Smooth muscle cell (in vitro differentiated cells): ENCODE measurements at regions not wholly inside any gene's neighbourhood (a gene's known extent, or its start where the extent isn't known, plus 50 kb on each side); places are given as distances from the start of the nearest gene placed in this dataset.

Source experiments
- DNase-seq: peaks from one replicate; lab custom pipeline; 2025; ENCODE audit not compliant: unreplicated experiment; lab: John Stamatoyannopoulos, UW
- H2AFZ ChIP-seq: fragments of 200-600 bp; sonication (generic); 2 replicates; pipeline ENCODE4 v1.6.0; 2016; ENCODE audit warnings: antibody characterized with exemption, low read depth, mild to moderate bottlenecking
- H3F3A ChIP-seq: fragments of 200-600 bp; sonication (generic); 2 replicates; pipeline ENCODE4 v1.6.0; 2017; ENCODE audit warnings: antibody characterized with exemption, low read depth
- H3K27ac ChIP-seq: fragments of 200-600 bp; sonication (generic); 2 replicates; pipeline ENCODE4 v1.5.1; 2016; ENCODE audit warnings: low read depth, mild to moderate bottlenecking
- H3K27me3 ChIP-seq: fragments of 200-600 bp; sonication (generic); 2 replicates; pipeline ENCODE4 v1.6.1; 2016; ENCODE audit warnings: low read depth, mild to moderate bottlenecking
- H3K36me3 ChIP-seq: fragments of 200-600 bp; sonication (generic); 2 replicates; pipeline ENCODE4 v1.5.1; 2016; ENCODE audit warnings: low read depth
- H3K4me1 ChIP-seq: fragments of 200-600 bp; sonication (generic); 2 replicates; pipeline ENCODE4 v1.5.1; 2016; ENCODE audit warnings: low read depth
- H3K4me2 ChIP-seq: fragments of 200-600 bp; sonication (generic); 2 replicates; pipeline ENCODE4 v1.6.0; 2016; ENCODE audit warnings: mild to moderate bottlenecking
- H3K4me3 ChIP-seq: fragments of 200-600 bp; sonication (generic); 2 replicates; pipeline ENCODE4 v1.5.1; 2016; ENCODE audit warnings: mild to moderate bottlenecking
- H3K79me2 ChIP-seq: fragments of 200-600 bp; sonication (generic); 2 replicates; pipeline ENCODE4 v1.6.0; 2016; ENCODE audit warnings: low read depth, mild to moderate bottlenecking
- H3K9ac ChIP-seq: fragments of 200-600 bp; sonication (generic); 2 replicates; pipeline ENCODE4 v1.6.0; 2016; ENCODE audit warnings: low read depth
- H3K9me3 ChIP-seq: fragments of 200-600 bp; sonication (generic); replicated peaks from 2 replicates; pipeline ENCODE4 v1.5.1; 2016; ENCODE audit warnings: low read depth
- H4K20me1 ChIP-seq: fragments of 200-600 bp; sonication (generic); 2 replicates; pipeline ENCODE4 v1.6.0; 2016; ENCODE audit warnings: low read depth
- WGBS: methylation state at CpG from one replicate; pipeline ENCODE4 v1.1.7; 2016; ENCODE audit warnings: low lambda C conversion rate; 5-methylcytosine and 5-hydroxymethylcytosine counted together
- TF ChIP-seq, protein P1 (sequence below): fragments of 200-600 bp; sonication (generic); IDR thresholded peaks from 2 replicates; pipeline ENCODE4 v1.5.1; 2017; ENCODE audit warnings: borderline replicate concordance, mild to moderate bottlenecking, antibody characterized with exemption; ENCODE audit not compliant: insufficient read depth, poor library complexity, severe bottlenecking

DNA sequence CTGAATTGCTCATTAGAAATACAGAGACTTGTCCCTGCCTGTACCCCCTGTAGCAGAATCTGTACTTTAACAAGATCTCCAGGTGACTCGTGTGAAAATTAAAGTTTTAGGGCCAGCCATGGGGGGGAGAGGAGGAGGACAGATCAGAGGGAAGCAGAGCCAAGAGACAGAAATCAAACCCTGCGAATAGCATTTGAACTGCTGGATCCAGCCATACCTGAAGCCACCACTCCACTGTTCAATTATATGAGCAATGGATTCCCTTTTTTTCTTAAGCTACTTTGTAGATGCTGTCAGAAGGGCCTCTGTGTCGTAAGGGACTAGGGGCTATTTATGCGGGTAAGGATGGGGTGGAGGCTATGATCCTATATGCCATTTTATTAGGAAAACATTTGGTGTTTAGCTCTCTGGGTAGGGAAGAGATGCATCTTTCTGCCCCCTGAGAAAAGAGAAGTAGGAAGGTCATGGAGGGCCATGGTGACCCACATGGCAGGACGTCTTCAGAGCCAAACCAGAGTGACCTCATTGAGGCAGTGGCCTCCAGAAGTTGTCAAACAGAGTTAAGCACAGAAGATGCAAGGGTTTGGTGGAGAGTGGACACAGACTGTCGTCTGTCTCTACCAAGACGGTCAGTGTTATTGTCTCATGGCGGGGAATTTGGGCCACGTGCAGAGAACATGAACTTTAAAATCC, 203.9 kb downstream of the PHETA1 start:
- H4K20me1 ChIP-seq = no peaks in the 10 kb centered on the region
- H3K36me3 ChIP-seq = no peaks in the 10 kb centered on the region
- 90% methylated on average over 9 of the region's 9 CpGs for WGBS
- H3K4me2 ChIP-seq = no peak overlapping the region
- TF ChIP-seq, protein P1, sequence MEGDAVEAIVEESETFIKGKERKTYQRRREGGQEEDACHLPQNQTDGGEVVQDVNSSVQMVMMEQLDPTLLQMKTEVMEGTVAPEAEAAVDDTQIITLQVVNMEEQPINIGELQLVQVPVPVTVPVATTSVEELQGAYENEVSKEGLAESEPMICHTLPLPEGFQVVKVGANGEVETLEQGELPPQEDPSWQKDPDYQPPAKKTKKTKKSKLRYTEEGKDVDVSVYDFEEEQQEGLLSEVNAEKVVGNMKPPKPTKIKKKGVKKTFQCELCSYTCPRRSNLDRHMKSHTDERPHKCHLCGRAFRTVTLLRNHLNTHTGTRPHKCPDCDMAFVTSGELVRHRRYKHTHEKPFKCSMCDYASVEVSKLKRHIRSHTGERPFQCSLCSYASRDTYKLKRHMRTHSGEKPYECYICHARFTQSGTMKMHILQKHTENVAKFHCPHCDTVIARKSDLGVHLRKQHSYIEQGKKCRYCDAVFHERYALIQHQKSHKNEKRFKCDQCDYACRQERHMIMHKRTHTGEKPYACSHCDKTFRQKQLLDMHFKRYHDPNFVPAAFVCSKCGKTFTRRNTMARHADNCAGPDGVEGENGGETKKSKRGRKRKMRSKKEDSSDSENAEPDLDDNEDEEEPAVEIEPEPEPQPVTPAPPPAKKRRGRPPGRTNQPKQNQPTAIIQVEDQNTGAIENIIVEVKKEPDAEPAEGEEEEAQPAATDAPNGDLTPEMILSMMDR = no peak
- H3K4me3 ChIP-seq = no peak overlapping the region
- H3K9ac ChIP-seq = no peak overlapping the region
- H3K79me2 ChIP-seq = no peaks in the 10 kb centered on the region
- peaks cover 3% of the 10 kb centered on the region for H3K27me3 ChIP-seq
- no peak overlapping the region for H2AFZ ChIP-seq
- no peak for DNase-seq
- H3K9me3 ChIP-seq = no peaks in the 10 kb centered on the region
- H3K27ac ChIP-seq = no peak overlapping the region
- no peaks in the 10 kb centered on the region for H3F3A ChIP-seq
- no peaks in the 10 kb centered on the region for H3K4me1 ChIP-seq

DNA sequence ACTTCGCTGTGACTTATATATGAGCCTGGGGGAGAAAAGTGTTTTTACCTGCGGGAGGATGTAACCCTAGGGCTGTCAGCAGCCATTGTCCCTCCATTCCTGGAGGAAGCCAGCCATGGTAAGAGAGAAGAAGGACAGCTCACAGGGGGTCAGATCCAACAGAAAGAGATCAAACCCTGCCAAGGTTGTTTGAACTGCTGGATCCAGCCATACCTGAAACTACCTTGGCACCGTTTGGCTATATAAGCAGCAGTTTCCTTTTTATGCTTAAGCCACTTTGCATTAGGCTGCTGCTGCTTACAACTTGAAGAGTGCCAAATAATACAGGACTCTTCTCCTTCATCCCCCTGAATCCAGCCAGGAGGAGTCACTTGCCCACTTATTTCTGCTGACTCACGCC, 205.5 kb downstream of the PHETA1 start:
- no peaks in the 10 kb centered on the region for H3K36me3 ChIP-seq
- H3K9ac ChIP-seq = no peak overlapping the region
- no peaks in the 10 kb centered on the region for H3K4me1 ChIP-seq
- no peak overlapping the region for H3K4me2 ChIP-seq
- WGBS = 94% methylated on average over 4 of the region's 4 CpGs
- H3K79me2 ChIP-seq = no peaks in the 10 kb centered on the region
- no peak overlapping the region for H3K27ac ChIP-seq
- TF ChIP-seq, protein P1 = no peak
- H2AFZ ChIP-seq = no peak overlapping the region
- no peaks in the 10 kb centered on the region for H3K9me3 ChIP-seq
- no peak overlapping the region for H3K4me3 ChIP-seq
- no peaks in the 10 kb centered on the region for H3F3A ChIP-seq
- DNase-seq = no peak
- H3K27me3 ChIP-seq = peaks cover 3% of the 10 kb centered on the region
- no peaks in the 10 kb centered on the region for H4K20me1 ChIP-seq

DNA sequence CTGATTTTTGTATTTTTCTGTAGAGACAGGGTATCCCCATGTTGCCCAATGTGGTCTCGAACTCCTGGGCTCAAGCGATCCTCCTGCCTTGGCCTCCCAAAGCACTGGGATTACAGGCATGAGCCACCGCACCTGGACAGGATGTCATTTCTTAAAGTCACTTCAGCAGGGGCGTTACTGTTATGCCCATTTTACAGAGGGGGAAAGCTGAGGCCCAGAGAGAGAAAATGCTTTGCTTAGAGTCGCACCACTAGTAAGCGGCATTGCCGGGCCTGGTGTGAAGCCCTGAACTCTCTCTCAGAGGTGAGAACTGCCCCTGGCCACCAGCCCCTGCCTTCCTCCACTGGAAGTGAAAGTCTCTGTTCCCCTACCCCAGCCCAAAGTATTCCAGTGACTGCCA, 207.0 kb downstream of the PHETA1 start:
- Histone ChIP-seq H3K27me3 (peaks cover 3% of the 10 kb centered on the region), H2AFZ (no peak overlapping the region), H3K36me3 (no peaks in the 10 kb centered on the region), H3K4me3 (no peak overlapping the region), H3K9ac (no peak overlapping the region), H3K4me2 (no peak overlapping the region), H4K20me1 (no peaks in the 10 kb centered on the region), H3K9me3 (no peaks in the 10 kb centered on the region), H3F3A (no peaks in the 10 kb centered on the region), H3K79me2 (no peaks in the 10 kb centered on the region), H3K4me1 (no peaks in the 10 kb centered on the region), H3K27ac (no peak overlapping the region)
- DNase-seq = no peak
- TF ChIP-seq, protein P1 = no peak
- 96% methylated on average over 7 of the region's 7 CpGs for WGBS
